SK-N-MC (cell line): ENCODE measurements at regions not wholly inside any gene's neighbourhood (a gene's known extent, or its start where the extent isn't known, plus 50 kb on each side); places are given as distances from the start of the nearest gene placed in this dataset.

Source experiments
- EZH2 ChIP-seq: fragments of 200-600 bp; sonication (generic); IDR thresholded peaks from one replicate; pipeline ENCODE4 v1.6.1; 2017; ENCODE audit warnings: antibody characterized with exemption
- FOXP2 ChIP-seq: optimal IDR thresholded peaks from 2 replicates; pipeline ENCODE3; 2011; ENCODE audit warnings: mild to moderate bottlenecking, moderate library complexity; ENCODE audit not compliant: insufficient read depth; ENCODE audit errors: extremely low read length, control extremely low read depth
- POLR2AphosphoS5 ChIP-seq: IDR thresholded peaks from 2 replicates; pipeline ENCODE4 v1.6.1; 2012; ENCODE audit warnings: mild to moderate bottlenecking, low read depth, low read length, borderline replicate concordance

- TF ChIP-seq EZH2 (no peak), POLR2AphosphoS5 (no peak), FOXP2 (no peak)
Observed at GRCh38 chr2:180442860-180443644, 436.0 kb upstream of the CWC22 start.
